ENCODE measurements at regions not wholly inside any gene's neighbourhood (a gene's known extent, or its start where the extent isn't known, plus 50 kb on each side); places are given as distances from the start of the nearest gene placed in this dataset.

DNA sequence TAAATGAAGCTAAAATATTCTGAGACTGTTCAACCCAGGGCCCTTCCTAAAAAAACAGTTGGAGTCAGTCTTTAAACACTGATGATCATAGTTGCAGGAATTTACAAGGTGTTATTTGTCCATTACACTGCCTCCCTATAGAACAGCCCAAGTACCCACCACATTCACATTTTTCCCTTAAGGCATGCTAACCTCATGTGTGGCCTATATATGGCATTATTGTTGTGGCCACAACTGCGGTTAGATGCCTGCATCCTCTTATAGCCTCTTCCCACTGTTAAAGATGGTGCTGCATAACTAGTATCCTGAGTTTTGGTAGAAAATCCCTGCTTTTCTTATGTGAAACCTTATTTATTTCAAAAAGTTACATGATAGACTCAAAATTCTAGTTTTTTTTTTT, 287.9 kb upstream of the SEMA3A start:
- Histone ChIP-seq H4K91ac (ENCODE audit: low read depth, low read length, poor library complexity) (no peak overlapping the region), H3K23ac (ENCODE audit: low read depth, low read length, poor library complexity) (no peak overlapping the region), H3K14ac (ENCODE audit: low read length) (no peak overlapping the region), H3K27ac (replicated peaks; ENCODE audit: low read length) (no peak overlapping the region), H3K4me1 (ENCODE audit: control insufficient read depth in 2 of 2, insufficient read depth in 1 of 2, low read depth in 1 of 2, low read length in 2 of 2) (no peaks in the 10 kb centered on the region), H2BK120ac (ENCODE audit: low read depth, low read length) (no peak overlapping the region), H2BK12ac (ENCODE audit: low read length) (no peak overlapping the region), H2BK15ac (ENCODE audit: low read length) (no peak overlapping the region), H3K4me3 (ENCODE audit: low read length in 2 of 2) (no peak overlapping the region), H3K4ac (ENCODE audit: low read length) (no peak overlapping the region), H2BK5ac (ENCODE audit: low read length) (no peak overlapping the region), H2AK5ac (ENCODE audit: low read depth, low read length) (no peak overlapping the region), H4K8ac (ENCODE audit: low read depth, low read length) (no peak overlapping the region), H3K36me3 (replicated peaks in 1 of 2; ENCODE audit: control insufficient read depth in 2 of 2, insufficient read depth in 2 of 2, low read length in 2 of 2) (no peaks in the 10 kb centered on the region), H3K18ac (ENCODE audit: low read length) (no peak overlapping the region), H3K4me2 (ENCODE audit: insufficient read depth, low read length, poor library complexity, severe bottlenecking) (no peak overlapping the region), H2AFZ (ENCODE audit: low read length) (no peak overlapping the region), H3K9ac (ENCODE audit: low read depth, low read length, poor library complexity) (no peak overlapping the region), H3K9me3 (replicated peaks in 1 of 2; ENCODE audit: control insufficient read depth in 2 of 2, insufficient read depth in 1 of 2, low read depth in 1 of 2, low read length in 2 of 2) (no peaks in the 10 kb centered on the region), H3K79me1 (ENCODE audit: low read depth, low read length) (no peaks in the 10 kb centered on the region), H3K27me3 (ENCODE audit: control insufficient read depth in 3 of 3, insufficient read depth in 3 of 3, low read depth in 1 of 3, low read length in 3 of 3) (no peaks in the 10 kb centered on the region)
- DNase-seq (ENCODE audit: low spot score) = no peak
- no CpG with 5 or more reads among the region's 1 CpG for WGBS, 2 donors (ENCODE audit: extremely low coverage in 2 of 2, insufficient read length in 2 of 2, insufficient replicate concordance in 1 of 2)

DNA sequence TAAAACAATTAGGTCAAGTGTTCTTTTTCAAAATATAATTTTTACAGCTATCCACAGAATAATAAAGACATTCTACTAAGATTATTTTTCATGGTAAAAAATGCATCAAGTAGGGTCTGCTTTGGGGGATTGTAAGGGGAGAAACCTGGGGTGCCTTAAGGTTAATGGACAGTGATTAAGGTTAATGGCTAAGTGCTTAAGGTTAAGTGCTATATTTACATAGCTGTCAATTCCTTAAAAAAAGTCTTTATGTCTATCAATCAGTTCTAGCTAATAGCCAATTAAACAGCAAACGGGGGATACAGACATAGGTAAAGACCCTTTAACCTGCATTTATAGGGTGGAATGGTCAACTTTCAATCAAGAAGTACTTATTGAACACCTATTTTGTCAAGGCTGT, 284.5 kb upstream of the SEMA3A start:
- no peak overlapping the region for H2BK120ac ChIP-seq (ENCODE audit: low read depth, low read length)
- no peak overlapping the region for H2BK15ac ChIP-seq (ENCODE audit: low read length)
- H2AK5ac ChIP-seq (ENCODE audit: low read depth, low read length) = no peak overlapping the region
- no peak overlapping the region for H3K14ac ChIP-seq (ENCODE audit: low read length)
- H3K36me3 ChIP-seq (replicated peaks in 1 of 2; ENCODE audit: control insufficient read depth in 2 of 2, insufficient read depth in 2 of 2, low read length in 2 of 2) = no peaks in the 10 kb centered on the region
- no peak overlapping the region for H3K4ac ChIP-seq (ENCODE audit: low read length)
- no peak overlapping the region for H3K23ac ChIP-seq (ENCODE audit: low read depth, low read length, poor library complexity)
- H4K8ac ChIP-seq (ENCODE audit: low read depth, low read length) = no peak overlapping the region
- H3K4me3 ChIP-seq (ENCODE audit: low read length in 2 of 2) = no peak overlapping the region
- H3K9me3 ChIP-seq (replicated peaks in 1 of 2; ENCODE audit: control insufficient read depth in 2 of 2, insufficient read depth in 1 of 2, low read depth in 1 of 2, low read length in 2 of 2) = no peaks in the 10 kb centered on the region
- H3K18ac ChIP-seq (ENCODE audit: low read length) = no peak overlapping the region
- H3K27me3 ChIP-seq (ENCODE audit: control insufficient read depth in 3 of 3, insufficient read depth in 3 of 3, low read depth in 1 of 3, low read length in 3 of 3) = no peaks in the 10 kb centered on the region
- H3K4me2 ChIP-seq (ENCODE audit: insufficient read depth, low read length, poor library complexity, severe bottlenecking) = no peak overlapping the region
- H3K27ac ChIP-seq (replicated peaks; ENCODE audit: low read length) = no peak overlapping the region
- no peak overlapping the region for H2BK5ac ChIP-seq (ENCODE audit: low read length)
- no peak for DNase-seq (ENCODE audit: low spot score)
- no peak overlapping the region for H2AFZ ChIP-seq (ENCODE audit: low read length)
- no peak overlapping the region for H4K91ac ChIP-seq (ENCODE audit: low read depth, low read length, poor library complexity)
- no peaks in the 10 kb centered on the region for H3K79me1 ChIP-seq (ENCODE audit: low read depth, low read length)
- no peaks in the 10 kb centered on the region for H3K4me1 ChIP-seq (ENCODE audit: control insufficient read depth in 2 of 2, insufficient read depth in 1 of 2, low read depth in 1 of 2, low read length in 2 of 2)
- no peak overlapping the region for H3K9ac ChIP-seq (ENCODE audit: low read depth, low read length, poor library complexity)
- no CpG with 5 or more reads among the region's 1 CpG for WGBS, 2 donors (ENCODE audit: extremely low coverage in 2 of 2, insufficient read length in 2 of 2, insufficient replicate concordance in 1 of 2)
- H2BK12ac ChIP-seq (ENCODE audit: low read length) = no peak overlapping the region

DNA sequence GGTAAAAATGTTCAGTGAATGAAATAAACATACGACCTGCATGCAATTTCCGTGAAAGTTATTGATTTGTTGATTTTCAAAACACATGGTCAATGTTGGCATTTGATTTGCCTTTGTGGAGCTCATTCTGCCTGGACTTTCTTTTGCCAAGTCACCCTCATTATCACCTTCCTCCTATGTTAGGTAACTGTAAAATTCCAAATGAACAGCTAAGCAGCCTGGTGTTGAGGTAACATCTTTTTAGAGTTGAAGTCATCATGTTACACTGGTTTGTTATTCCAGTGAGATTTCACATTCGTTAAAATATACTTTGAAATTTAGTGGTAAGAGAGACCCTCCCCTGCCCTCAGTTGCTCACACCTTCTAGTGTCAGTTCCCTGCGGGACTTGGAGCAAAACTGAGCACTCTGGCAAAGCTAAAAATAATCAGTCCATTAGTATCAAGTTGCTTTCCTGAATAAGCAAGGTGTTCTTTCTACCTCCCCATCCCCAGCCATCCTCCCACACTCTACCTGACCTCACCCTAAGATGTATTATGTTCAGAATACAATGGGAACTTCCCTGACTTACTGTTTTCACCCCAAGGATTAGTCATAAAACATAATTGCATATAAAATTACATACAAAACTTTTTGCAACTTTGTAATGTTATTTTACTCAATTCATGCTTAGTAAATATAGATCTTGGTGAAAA, 283.3 kb upstream of the SEMA3A start:
- Histone ChIP-seq H2AK5ac (ENCODE audit: low read depth, low read length) (no peak overlapping the region), H3K14ac (ENCODE audit: low read length) (no peak overlapping the region), H3K4ac (ENCODE audit: low read length) (no peak overlapping the region), H2BK5ac (ENCODE audit: low read length) (no peak overlapping the region), H3K9ac (ENCODE audit: low read depth, low read length, poor library complexity) (no peak overlapping the region), H3K27me3 (ENCODE audit: control insufficient read depth in 3 of 3, insufficient read depth in 3 of 3, low read depth in 1 of 3, low read length in 3 of 3) (no peaks in the 10 kb centered on the region), H2BK120ac (ENCODE audit: low read depth, low read length) (no peak overlapping the region), H3K79me1 (ENCODE audit: low read depth, low read length) (no peaks in the 10 kb centered on the region), H3K23ac (ENCODE audit: low read depth, low read length, poor library complexity) (no peak overlapping the region), H3K18ac (ENCODE audit: low read length) (no peak overlapping the region), H3K4me1 (ENCODE audit: control insufficient read depth in 2 of 2, insufficient read depth in 1 of 2, low read depth in 1 of 2, low read length in 2 of 2) (no peaks in the 10 kb centered on the region), H3K9me3 (replicated peaks in 1 of 2; ENCODE audit: control insufficient read depth in 2 of 2, insufficient read depth in 1 of 2, low read depth in 1 of 2, low read length in 2 of 2) (no peaks in the 10 kb centered on the region), H3K4me2 (ENCODE audit: insufficient read depth, low read length, poor library complexity, severe bottlenecking) (no peak overlapping the region), H2BK12ac (ENCODE audit: low read length) (no peak overlapping the region), H3K36me3 (replicated peaks in 1 of 2; ENCODE audit: control insufficient read depth in 2 of 2, insufficient read depth in 2 of 2, low read length in 2 of 2) (no peaks in the 10 kb centered on the region), H3K27ac (replicated peaks; ENCODE audit: low read length) (no peak overlapping the region), H2BK15ac (ENCODE audit: low read length) (no peak overlapping the region), H2AFZ (ENCODE audit: low read length) (no peak overlapping the region), H4K8ac (ENCODE audit: low read depth, low read length) (no peak overlapping the region), H4K91ac (ENCODE audit: low read depth, low read length, poor library complexity) (no peak overlapping the region), H3K4me3 (ENCODE audit: low read length in 2 of 2) (no peak overlapping the region)
- DNase-seq (ENCODE audit: low spot score) = no peak
- WGBS, 2 donors (ENCODE audit: extremely low coverage in 2 of 2, insufficient read length in 2 of 2, insufficient replicate concordance in 1 of 2) = no CpG with 5 or more reads among the region's 4 CpGs

DNA sequence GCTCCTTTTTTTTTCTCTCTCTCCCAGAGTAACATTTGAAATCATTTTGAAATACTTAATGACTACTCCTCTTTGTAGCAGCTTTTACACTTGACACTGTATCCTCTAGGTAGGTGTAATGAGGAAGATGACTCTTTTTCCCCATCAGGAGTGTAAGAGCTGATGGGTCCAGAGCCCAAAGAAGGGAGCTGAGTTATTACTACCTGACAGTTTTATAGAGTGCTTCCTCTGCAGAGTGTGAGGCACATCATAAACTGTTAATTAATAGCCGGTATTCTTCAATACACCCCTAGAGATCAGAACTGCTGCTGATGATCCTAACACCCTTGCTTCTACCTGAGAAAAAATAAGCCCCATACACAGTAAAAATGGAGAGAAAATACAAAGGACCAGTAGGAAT, 279.8 kb upstream of the SEMA3A start:
- Histone ChIP-seq H2BK12ac (ENCODE audit: low read length) (no peak overlapping the region), H3K36me3 (replicated peaks in 1 of 2; ENCODE audit: control insufficient read depth in 2 of 2, insufficient read depth in 2 of 2, low read length in 2 of 2) (no peaks in the 10 kb centered on the region)

More for the DNA sequence above, 279.8 kb upstream of the SEMA3A start:
- Histone ChIP-seq H3K27ac (replicated peaks; ENCODE audit: low read length) (no peak overlapping the region), H2BK120ac (ENCODE audit: low read depth, low read length) (no peak overlapping the region), H3K4me1 (ENCODE audit: control insufficient read depth in 2 of 2, insufficient read depth in 1 of 2, low read depth in 1 of 2, low read length in 2 of 2) (no peaks in the 10 kb centered on the region), H3K4me3 (ENCODE audit: low read length in 2 of 2) (no peak overlapping the region), H3K4me2 (ENCODE audit: insufficient read depth, low read length, poor library complexity, severe bottlenecking) (no peak overlapping the region), H4K91ac (ENCODE audit: low read depth, low read length, poor library complexity) (no peak overlapping the region), H4K8ac (ENCODE audit: low read depth, low read length) (no peak overlapping the region), H2BK5ac (ENCODE audit: low read length) (no peak overlapping the region), H3K14ac (ENCODE audit: low read length) (no peak overlapping the region), H2BK15ac (ENCODE audit: low read length) (no peak overlapping the region), H3K27me3 (ENCODE audit: control insufficient read depth in 3 of 3, insufficient read depth in 3 of 3, low read depth in 1 of 3, low read length in 3 of 3) (no peaks in the 10 kb centered on the region), H3K9me3 (replicated peaks in 1 of 2; ENCODE audit: control insufficient read depth in 2 of 2, insufficient read depth in 1 of 2, low read depth in 1 of 2, low read length in 2 of 2) (no peaks in the 10 kb centered on the region), H3K23ac (ENCODE audit: low read depth, low read length, poor library complexity) (no peak overlapping the region), H3K4ac (ENCODE audit: low read length) (no peak overlapping the region), H3K79me1 (ENCODE audit: low read depth, low read length) (no peaks in the 10 kb centered on the region), H2AK5ac (ENCODE audit: low read depth, low read length) (no peak overlapping the region), H2AFZ (ENCODE audit: low read length) (no peak overlapping the region), H3K18ac (ENCODE audit: low read length) (no peak overlapping the region), H3K9ac (ENCODE audit: low read depth, low read length, poor library complexity) (no peak overlapping the region)
- no CpG with 5 or more reads among the region's 1 CpG for WGBS, 2 donors (ENCODE audit: extremely low coverage in 2 of 2, insufficient read length in 2 of 2, insufficient replicate concordance in 1 of 2)
- no peak for DNase-seq (ENCODE audit: low spot score)

Measured in neuronal stem cell (in vitro differentiated cells).